ENCODE measurements at regions not wholly inside any gene's neighbourhood (a gene's known extent, or its start where the extent isn't known, plus 50 kb on each side); places are given as distances from the start of the nearest gene placed in this dataset.

DNA sequence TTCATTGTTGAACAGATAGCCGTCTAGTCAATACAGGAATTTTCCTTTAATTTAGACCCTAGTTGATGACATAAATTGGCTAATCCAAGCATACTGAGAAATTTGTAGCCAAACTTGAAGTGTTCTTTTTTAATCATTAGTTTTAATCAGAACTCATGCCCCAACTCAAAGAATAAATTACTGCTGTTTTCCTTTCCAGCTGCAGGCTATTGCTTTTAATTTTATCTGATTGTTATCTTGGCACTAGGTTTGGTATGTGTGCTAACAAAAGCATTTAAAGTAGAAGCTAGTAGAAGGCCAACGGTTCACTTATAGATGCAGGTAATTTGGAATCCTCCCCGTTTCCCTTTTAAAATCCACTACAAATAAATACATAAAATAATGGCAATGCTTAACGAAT, 188.5 kb downstream of the CD109 start:
- Histone ChIP-seq H3K4me1 (ENCODE audit: control insufficient read depth in 1 of 2, insufficient read depth in 2 of 2, low read length in 2 of 2) (no peaks in the 10 kb centered on the region), H3K4me3 (ENCODE audit: low read depth in 1 of 2, low read length in 2 of 2) (no peak overlapping the region), H3K27ac (ENCODE audit: low read depth, low read length) (no peak overlapping the region), H3K9me3 (ENCODE audit: control insufficient read depth in 1 of 2, low read length in 2 of 2) (no peaks in the 10 kb centered on the region), H3K36me3 (ENCODE audit: control insufficient read depth in 1 of 2, insufficient read depth in 2 of 2, low read length in 2 of 2) (no peaks in the 10 kb centered on the region), H3K27me3 (ENCODE audit: control insufficient read depth in 1 of 2, insufficient read depth in 2 of 2, low read length in 2 of 2) (no peaks in the 10 kb centered on the region), H3K9ac (ENCODE audit: low read depth in 1 of 2, low read length in 2 of 2) (no peak overlapping the region)

DNA sequence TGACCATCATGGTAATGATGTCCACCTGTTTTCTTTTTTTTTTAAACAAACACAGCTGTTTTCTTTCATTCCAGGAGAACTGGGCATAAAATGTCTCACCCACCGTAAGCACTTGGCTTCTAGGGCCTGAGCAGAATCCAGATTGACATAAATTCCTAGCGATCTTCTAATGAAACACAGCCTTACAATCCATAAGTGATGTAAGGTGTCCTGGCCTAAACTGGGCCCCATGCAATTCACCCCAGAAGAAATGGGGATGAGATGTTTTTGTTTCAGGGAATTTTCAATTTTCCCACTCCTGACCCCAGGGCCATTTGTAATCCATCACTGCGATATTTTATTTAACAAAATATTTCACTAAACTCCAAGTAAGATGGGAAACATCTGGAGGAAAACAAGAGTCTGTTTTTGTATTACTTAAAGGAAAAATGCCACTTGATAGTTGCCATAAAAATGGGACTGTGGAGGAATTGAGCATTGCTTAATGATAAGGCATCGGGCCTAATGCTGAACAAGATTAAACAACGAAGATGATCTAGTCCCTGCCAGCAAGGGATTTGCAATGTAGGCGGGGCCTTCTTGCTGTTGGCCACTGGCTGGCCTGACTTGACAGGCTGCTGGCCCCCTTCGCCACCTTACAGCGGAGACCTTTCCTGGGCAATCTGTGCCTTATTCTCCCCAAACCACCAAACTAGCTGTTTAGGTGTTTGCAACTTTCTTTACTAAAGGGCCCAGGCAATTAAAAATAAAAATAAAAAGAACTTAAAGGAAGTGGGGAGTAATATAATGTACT, 183.7 kb downstream of the CD109 start:
- no peaks in the 10 kb centered on the region for H3K9me3 ChIP-seq (ENCODE audit: control insufficient read depth in 1 of 2, low read length in 2 of 2)
- no peak overlapping the region for H3K9ac ChIP-seq (ENCODE audit: low read depth in 1 of 2, low read length in 2 of 2)
- H3K27ac ChIP-seq (ENCODE audit: low read depth, low read length): no peak overlapping the region
- no peaks in the 10 kb centered on the region for H3K4me1 ChIP-seq (ENCODE audit: control insufficient read depth in 1 of 2, insufficient read depth in 2 of 2, low read length in 2 of 2)
- no peak overlapping the region for H3K4me3 ChIP-seq (ENCODE audit: low read depth in 1 of 2, low read length in 2 of 2)
- H3K36me3 ChIP-seq (ENCODE audit: control insufficient read depth in 1 of 2, insufficient read depth in 2 of 2, low read length in 2 of 2): no peaks in the 10 kb centered on the region
- no peaks in the 10 kb centered on the region for H3K27me3 ChIP-seq (ENCODE audit: control insufficient read depth in 1 of 2, insufficient read depth in 2 of 2, low read length in 2 of 2)

DNA sequence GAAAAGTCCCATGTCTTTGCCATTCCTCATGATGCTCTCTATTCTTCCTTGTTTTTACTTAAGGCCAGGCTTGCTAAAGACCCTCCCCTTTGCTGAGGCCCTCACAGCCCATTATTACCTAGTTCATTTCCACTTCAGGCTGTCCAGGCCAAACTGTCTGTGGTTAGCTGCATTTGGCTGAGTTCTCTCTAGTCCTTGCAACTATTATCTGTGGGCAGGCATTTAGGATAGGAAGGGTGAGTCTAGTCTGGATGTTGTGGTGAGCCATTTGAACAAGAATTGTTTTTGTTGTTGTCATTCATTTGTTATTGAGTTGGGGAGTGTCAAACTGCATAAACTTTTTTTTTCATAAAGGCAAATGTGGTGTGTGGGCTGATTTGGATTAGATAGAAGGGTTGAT, 182.4 kb downstream of the CD109 start:
- no peak overlapping the region for H3K9ac ChIP-seq (ENCODE audit: low read depth in 1 of 2, low read length in 2 of 2)
- H3K27me3 ChIP-seq (ENCODE audit: control insufficient read depth in 1 of 2, insufficient read depth in 2 of 2, low read length in 2 of 2): no peaks in the 10 kb centered on the region
- no peaks in the 10 kb centered on the region for H3K4me1 ChIP-seq (ENCODE audit: control insufficient read depth in 1 of 2, insufficient read depth in 2 of 2, low read length in 2 of 2)
- no peak overlapping the region for H3K27ac ChIP-seq (ENCODE audit: low read depth, low read length)
- no peak overlapping the region for H3K4me3 ChIP-seq (ENCODE audit: low read depth in 1 of 2, low read length in 2 of 2)
- H3K36me3 ChIP-seq (ENCODE audit: control insufficient read depth in 1 of 2, insufficient read depth in 2 of 2, low read length in 2 of 2): no peaks in the 10 kb centered on the region
- no peaks in the 10 kb centered on the region for H3K9me3 ChIP-seq (ENCODE audit: control insufficient read depth in 1 of 2, low read length in 2 of 2)
